GM23338 (cell line): ENCODE measurements at regions not wholly inside any gene's neighbourhood (a gene's known extent, or its start where the extent isn't known, plus 50 kb on each side); places are given as distances from the start of the nearest gene placed in this dataset.

Experiments used
- EZH2 ChIP-seq: fragments of 200-600 bp; sonication (generic); IDR thresholded peaks from one replicate; pipeline ENCODE4 v1.8.0; 2017; ENCODE audit warnings: antibody characterized with exemption, mild to moderate bottlenecking, low read depth; ENCODE audit not compliant: unreplicated experiment
- EZH2phosphoT487 ChIP-seq: fragments of 200-600 bp; sonication (generic); IDR thresholded peaks from one replicate; pipeline ENCODE4 v1.8.1; 2018; ENCODE audit warnings: antibody characterized with exemption; ENCODE audit not compliant: unreplicated experiment
- POLR2AphosphoS5 ChIP-seq: IDR thresholded peaks from 2 replicates; pipeline ENCODE4 v1.6.1; 2016; ENCODE audit warnings: antibody characterized with exemption, low read depth
- TF ChIP-seq, protein P1 (sequence below): IDR thresholded peaks from one replicate; pipeline ENCODE4 v1.6.1; 2018; ENCODE audit warnings: antibody characterized with exemption; ENCODE audit not compliant: unreplicated experiment

DNA sequence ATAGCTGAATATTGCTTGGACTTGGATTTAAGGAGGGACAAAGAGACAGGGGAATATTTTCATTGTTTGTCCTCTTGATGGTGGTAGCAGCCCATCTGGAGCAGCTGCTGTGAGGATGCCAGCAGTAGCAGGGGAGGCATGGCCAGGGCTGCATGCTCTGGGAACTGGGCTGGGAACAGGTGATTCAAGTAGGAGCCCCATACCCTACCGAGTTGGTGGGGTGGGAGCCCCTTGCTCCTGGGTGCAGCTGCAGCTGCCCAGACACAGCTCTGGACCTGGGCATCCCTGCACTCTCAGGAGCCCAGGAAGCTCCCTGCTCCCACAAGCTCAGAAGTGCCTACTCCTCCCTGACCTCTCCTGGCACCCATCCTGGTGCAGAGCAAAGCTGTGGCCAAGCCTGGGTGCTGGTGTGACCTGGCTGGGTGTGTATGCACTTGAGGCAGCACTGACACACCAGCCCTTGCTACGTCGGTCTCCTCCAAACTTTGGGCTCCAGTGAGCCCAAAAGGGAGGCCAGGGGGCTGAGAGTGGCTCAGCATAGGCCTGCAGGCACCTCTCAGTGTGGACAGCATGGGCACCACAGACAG is 341.8 kb upstream of the CCDC179 start:
- TF ChIP-seq, protein P1, sequence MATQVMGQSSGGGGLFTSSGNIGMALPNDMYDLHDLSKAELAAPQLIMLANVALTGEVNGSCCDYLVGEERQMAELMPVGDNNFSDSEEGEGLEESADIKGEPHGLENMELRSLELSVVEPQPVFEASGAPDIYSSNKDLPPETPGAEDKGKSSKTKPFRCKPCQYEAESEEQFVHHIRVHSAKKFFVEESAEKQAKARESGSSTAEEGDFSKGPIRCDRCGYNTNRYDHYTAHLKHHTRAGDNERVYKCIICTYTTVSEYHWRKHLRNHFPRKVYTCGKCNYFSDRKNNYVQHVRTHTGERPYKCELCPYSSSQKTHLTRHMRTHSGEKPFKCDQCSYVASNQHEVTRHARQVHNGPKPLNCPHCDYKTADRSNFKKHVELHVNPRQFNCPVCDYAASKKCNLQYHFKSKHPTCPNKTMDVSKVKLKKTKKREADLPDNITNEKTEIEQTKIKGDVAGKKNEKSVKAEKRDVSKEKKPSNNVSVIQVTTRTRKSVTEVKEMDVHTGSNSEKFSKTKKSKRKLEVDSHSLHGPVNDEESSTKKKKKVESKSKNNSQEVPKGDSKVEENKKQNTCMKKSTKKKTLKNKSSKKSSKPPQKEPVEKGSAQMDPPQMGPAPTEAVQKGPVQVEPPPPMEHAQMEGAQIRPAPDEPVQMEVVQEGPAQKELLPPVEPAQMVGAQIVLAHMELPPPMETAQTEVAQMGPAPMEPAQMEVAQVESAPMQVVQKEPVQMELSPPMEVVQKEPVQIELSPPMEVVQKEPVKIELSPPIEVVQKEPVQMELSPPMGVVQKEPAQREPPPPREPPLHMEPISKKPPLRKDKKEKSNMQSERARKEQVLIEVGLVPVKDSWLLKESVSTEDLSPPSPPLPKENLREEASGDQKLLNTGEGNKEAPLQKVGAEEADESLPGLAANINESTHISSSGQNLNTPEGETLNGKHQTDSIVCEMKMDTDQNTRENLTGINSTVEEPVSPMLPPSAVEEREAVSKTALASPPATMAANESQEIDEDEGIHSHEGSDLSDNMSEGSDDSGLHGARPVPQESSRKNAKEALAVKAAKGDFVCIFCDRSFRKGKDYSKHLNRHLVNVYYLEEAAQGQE: no peak
- TF ChIP-seq EZH2 (no peak), EZH2phosphoT487 (no peak), POLR2AphosphoS5 (no peak)
